Sigmoid colon (tissue), 6 donors: ENCODE measurements at regions not wholly inside any gene's neighbourhood (a gene's known extent, or its start where the extent isn't known, plus 50 kb on each side); places are given as distances from the start of the nearest gene placed in this dataset.

Experiments
- DNase-seq: peaks from one replicate; pipeline ENCODE4 v3.0.0-alpha.2; 2019
- H3K27ac ChIP-seq, 4 donors: fragments of 200-600 bp; sonication (generic); one replicate each; pipeline ENCODE4 v1.5.1; 2016 to 2019; ENCODE audit warnings: mild to moderate bottlenecking in 1 of 4
- H3K27me3 ChIP-seq, 3 donors: fragments of 200-600 bp; sonication (generic); one replicate each; pipeline ENCODE4 v1.5.1; 2019; ENCODE audit warnings: mild to moderate bottlenecking in 1 of 3
- H3K36me3 ChIP-seq, 4 donors: fragments of 200-600 bp; sonication (generic); one replicate each; pipeline ENCODE4 v1.5.1; 2016 to 2019
- H3K4me1 ChIP-seq, 4 donors: fragments of 200-600 bp; sonication (generic); one replicate each; pipeline ENCODE4 v1.5.1; 2017 to 2019
- H3K4me3 ChIP-seq, 4 donors: fragments of 200-600 bp; sonication (generic); one replicate each; pipeline ENCODE4 v1.5.1; 2017 to 2019; ENCODE audit warnings: mild to moderate bottlenecking in 2 of 4, moderate library complexity in 1 of 4
- H3K9me3 ChIP-seq, 4 donors: fragments of 200-600 bp in 3 of 4; sonication (generic) in 3 of 4; one replicate each; pipeline versions ENCODE4 v1.5.1 to v1.6.1; 2013 to 2019
- EP300 ChIP-seq, 4 donors: sonication (generic); formaldehyde crosslinking; IDR thresholded peaks; one replicate each; pipeline ENCODE4 v1.6.1; 2017; ENCODE audit warnings: antibody characterized with exemption in 4 of 4
- POLR2A ChIP-seq, 2 donors: fragments of 450-650 bp; IDR thresholded peaks; one replicate each; pipeline ENCODE4 v1.6.1; 2016; ENCODE audit warnings: antibody characterized with exemption in 2 of 2, mild to moderate bottlenecking in 2 of 2, moderate library complexity in 2 of 2
- POLR2AphosphoS5 ChIP-seq, 4 donors: sonication (generic); formaldehyde crosslinking; IDR thresholded peaks; one replicate each; pipeline ENCODE4 v1.6.1; 2017; ENCODE audit warnings: antibody characterized with exemption in 4 of 4
- WGBS, 2 donors: extraction: QIAGEN DNeasy Blood & Tissue Kit; methylation state at CpG; one replicate each; pipeline ENCODE4 v1.1.7; 2013; 5-methylcytosine and 5-hydroxymethylcytosine counted together
- intact Hi-C: fragments of 100-400 bp; cut with DNase I; formaldehyde crosslinking; loops from one replicate; pipeline ENCODE4 v1.15.1; 2023
- TF ChIP-seq, protein P1 (sequence below), 4 experiments: fragments of 450-650 bp in 3 of 4; fragments of 200-600 bp in 1 of 4; IDR thresholded peaks; one replicate each; pipeline ENCODE4 v1.5.1; 2016 to 2019; ENCODE audit warnings: antibody characterized with exemption in 4 of 4, mild to moderate bottlenecking in 3 of 4, moderate library complexity in 2 of 4
- donor health status: healthy with polysubstance abuse.
- donor health status: healthy.

DNA sequence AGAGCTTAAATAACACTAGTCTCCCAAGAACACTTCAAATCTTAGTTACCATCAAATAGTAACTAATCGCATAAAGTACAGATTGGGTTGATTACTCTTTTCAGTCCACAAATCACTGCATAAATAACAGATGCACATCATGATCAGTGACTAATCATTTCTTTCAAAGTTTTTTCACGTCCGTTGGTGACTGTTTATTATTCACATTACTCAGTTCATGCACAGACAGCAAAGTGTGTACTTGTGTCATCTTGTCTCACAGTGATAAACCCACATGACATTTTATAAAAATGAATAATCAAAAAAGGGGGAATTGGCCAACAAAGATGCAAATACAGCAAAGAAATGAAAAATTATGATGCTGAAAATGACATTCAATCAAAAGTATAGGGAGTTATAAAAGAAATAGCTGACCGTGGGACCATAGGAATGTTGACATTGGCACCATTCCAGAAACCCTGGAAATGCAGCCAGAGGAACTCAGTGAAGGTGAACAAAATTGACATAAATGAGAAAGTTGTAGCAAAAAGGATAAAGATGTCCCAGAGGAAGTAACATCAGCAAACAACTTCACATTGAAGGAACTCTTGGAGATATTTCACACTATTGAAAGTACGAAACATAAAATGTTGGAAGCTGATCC is 161.5 kb downstream of the SOX3 start:
- H3K4me3 ChIP-seq: no peak overlapping the region
- no peaks in the 10 kb centered on the region for H3K27me3 ChIP-seq
- no peaks in the 10 kb centered on the region for H3K4me1 ChIP-seq
- DNase-seq: no peak
- H3K36me3 ChIP-seq: no peaks in the 10 kb centered on the region
- no peak overlapping the region for H3K27ac ChIP-seq
- intact Hi-C loops: no loop called here
- WGBS, 2 donors: 34 to 62% methylated on average over 5 of the region's 5 CpGs
- no peaks in the 10 kb centered on the region for H3K9me3 ChIP-seq
- TF ChIP-seq POLR2AphosphoS5 (IDR thresholded peaks at IDR 0.05) (no peak), POLR2A (IDR thresholded peaks at IDR 0.05) (no peak), EP300 (IDR thresholded peaks at IDR 0.05) (no peak)
- TF ChIP-seq, protein P1, sequence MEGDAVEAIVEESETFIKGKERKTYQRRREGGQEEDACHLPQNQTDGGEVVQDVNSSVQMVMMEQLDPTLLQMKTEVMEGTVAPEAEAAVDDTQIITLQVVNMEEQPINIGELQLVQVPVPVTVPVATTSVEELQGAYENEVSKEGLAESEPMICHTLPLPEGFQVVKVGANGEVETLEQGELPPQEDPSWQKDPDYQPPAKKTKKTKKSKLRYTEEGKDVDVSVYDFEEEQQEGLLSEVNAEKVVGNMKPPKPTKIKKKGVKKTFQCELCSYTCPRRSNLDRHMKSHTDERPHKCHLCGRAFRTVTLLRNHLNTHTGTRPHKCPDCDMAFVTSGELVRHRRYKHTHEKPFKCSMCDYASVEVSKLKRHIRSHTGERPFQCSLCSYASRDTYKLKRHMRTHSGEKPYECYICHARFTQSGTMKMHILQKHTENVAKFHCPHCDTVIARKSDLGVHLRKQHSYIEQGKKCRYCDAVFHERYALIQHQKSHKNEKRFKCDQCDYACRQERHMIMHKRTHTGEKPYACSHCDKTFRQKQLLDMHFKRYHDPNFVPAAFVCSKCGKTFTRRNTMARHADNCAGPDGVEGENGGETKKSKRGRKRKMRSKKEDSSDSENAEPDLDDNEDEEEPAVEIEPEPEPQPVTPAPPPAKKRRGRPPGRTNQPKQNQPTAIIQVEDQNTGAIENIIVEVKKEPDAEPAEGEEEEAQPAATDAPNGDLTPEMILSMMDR (IDR thresholded peaks at IDR 0.05): no peak

DNA sequence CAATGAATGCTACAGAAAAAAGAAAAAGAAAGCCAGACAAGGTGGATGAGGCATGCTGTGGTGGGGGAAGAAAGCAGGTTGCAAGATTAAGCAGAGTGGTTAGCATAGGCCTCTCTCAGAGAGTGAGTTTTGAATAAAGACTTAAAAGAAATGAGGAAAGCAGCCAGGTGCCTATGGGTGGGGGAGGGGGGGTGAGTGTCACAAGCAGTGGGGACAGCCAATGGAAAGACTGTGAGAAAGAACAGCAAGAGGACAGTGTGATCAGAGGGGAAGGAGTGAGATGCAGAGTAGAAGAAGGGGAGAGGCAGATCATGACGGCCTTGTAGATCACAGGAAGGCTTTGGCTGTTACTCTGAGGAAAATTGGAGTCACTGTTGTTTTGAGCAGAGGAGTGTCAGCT is 162.5 kb downstream of the SOX3 start:
- 57 to 58% methylated on average over 1 of the region's 1 CpG for WGBS, 2 donors
- Histone ChIP-seq H3K9me3 (no peaks in the 10 kb centered on the region), H3K27me3 (no peaks in the 10 kb centered on the region), H3K36me3 (no peaks in the 10 kb centered on the region), H3K4me3 (no peak overlapping the region), H3K4me1 (no peaks in the 10 kb centered on the region), H3K27ac (no peak overlapping the region)
- intact Hi-C loops: no loop called here
- DNase-seq: no peak
- no peak for TF ChIP-seq POLR2A (IDR thresholded peaks at IDR 0.05)
- no peak for TF ChIP-seq POLR2AphosphoS5 (IDR thresholded peaks at IDR 0.05)
- TF ChIP-seq, protein P1 (IDR thresholded peaks at IDR 0.05): no peak
- TF ChIP-seq EP300 (IDR thresholded peaks at IDR 0.05): no peak

DNA sequence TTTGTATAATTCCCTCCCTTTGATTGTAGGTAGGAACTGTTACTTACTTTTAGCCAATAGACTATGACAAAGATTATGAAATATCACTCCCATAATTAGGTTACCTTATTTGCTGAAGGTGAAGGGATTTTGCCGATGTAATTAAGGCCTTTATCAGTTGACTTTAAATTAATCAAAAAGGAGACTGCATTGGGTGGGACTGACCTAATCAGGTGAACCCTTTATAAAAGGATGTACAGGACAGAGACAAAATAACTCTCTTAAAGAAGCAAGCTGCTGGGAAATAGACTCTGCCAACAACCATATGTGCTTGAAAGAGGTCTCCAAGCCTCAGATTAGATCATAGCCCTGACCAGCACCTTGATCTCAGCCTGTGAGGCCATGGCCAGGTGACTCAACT is 167.6 kb downstream of the SOX3 start:
- intact Hi-C loops: no loop called here
- H3K4me1 ChIP-seq: no peaks in the 10 kb centered on the region
- no peak for DNase-seq
- H3K9me3 ChIP-seq: no peaks in the 10 kb centered on the region
- no peaks in the 10 kb centered on the region for H3K36me3 ChIP-seq
- H3K27me3 ChIP-seq: no peaks in the 10 kb centered on the region
- TF ChIP-seq EP300 (IDR thresholded peaks at IDR 0.05) (no peak), POLR2AphosphoS5 (IDR thresholded peaks at IDR 0.05) (no peak), POLR2A (IDR thresholded peaks at IDR 0.05) (no peak)
- TF ChIP-seq, protein P1 (IDR thresholded peaks at IDR 0.05): no peak
- 85 to 92% methylated on average over 1 of the region's 1 CpG for WGBS, 2 donors
- no peak overlapping the region for H3K4me3 ChIP-seq
- H3K27ac ChIP-seq: no peak overlapping the region

DNA sequence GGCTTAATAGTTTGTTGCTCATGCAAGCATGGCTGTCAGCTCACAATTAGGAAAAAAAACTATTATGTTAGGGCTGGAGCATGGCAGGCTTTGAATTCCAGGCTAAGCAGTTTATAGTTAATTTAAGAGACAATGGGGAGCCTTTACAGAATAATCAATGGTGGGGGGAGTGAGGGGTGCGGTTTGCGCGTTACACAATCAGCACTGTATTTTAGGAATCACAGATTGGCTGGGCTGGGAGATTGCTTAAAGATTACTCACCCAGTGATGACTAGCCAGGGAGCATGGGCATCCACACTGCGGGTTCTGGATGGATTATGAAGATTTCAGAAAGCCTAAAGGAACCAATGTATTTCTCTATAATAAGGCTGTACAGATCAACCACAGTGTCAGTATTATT is 186.6 kb downstream of the SOX3 start:
- intact Hi-C loops: no loop called here
- 87 to 90% methylated on average over 4 of the region's 4 CpGs for WGBS, 2 donors

DNA sequence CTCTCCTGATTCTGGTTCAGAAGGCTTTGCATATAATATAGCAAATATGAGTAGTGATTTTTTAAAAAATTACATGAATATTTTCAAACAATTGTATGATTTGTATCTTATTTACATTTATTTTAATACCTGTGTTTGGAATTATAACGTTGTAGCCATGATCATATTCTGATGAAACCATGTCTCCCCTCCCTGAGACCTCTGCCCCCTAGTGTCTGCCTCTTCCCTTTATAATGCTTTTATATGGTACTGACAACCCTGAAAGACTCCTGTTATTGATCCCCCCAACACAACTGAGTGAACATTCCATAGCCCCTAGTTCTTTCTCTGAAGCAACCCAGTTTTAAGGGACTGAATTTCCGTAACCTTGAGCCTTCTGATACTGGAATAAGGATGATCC is 187.4 kb downstream of the SOX3 start:
- intact Hi-C loops: no loop called here
- WGBS, 2 donors: 51 to 69% methylated on average over 2 of the region's 2 CpGs

More for the DNA sequence above, 186.6 kb downstream of the SOX3 start:
- no peak overlapping the region for H3K4me3 ChIP-seq
- DNase-seq: no peak
- H3K4me1 ChIP-seq: no peaks in the 10 kb centered on the region
- TF ChIP-seq POLR2AphosphoS5 (IDR thresholded peaks at IDR 0.05): no peak
- H3K9me3 ChIP-seq: no peaks in the 10 kb centered on the region
- H3K36me3 ChIP-seq: no peaks in the 10 kb centered on the region
- no peaks in the 10 kb centered on the region for H3K27me3 ChIP-seq
- no peak overlapping the region for H3K27ac ChIP-seq

More for the DNA sequence above, 187.4 kb downstream of the SOX3 start:
- Histone ChIP-seq H3K27ac (no peak overlapping the region), H3K9me3 (no peaks in the 10 kb centered on the region), H3K27me3 (no peaks in the 10 kb centered on the region), H3K36me3 (no peaks in the 10 kb centered on the region), H3K4me3 (no peak overlapping the region), H3K4me1 (no peaks in the 10 kb centered on the region)
- TF ChIP-seq POLR2AphosphoS5 (IDR thresholded peaks at IDR 0.05) (no peak), EP300 (IDR thresholded peaks at IDR 0.05) (no peak), POLR2A (IDR thresholded peaks at IDR 0.05) (no peak)
- TF ChIP-seq, protein P1 (IDR thresholded peaks at IDR 0.05): no peak
- no peak for DNase-seq
